ENCODE measurements at regions not wholly inside any gene's neighbourhood (a gene's known extent, or its start where the extent isn't known, plus 50 kb on each side); places are given as distances from the start of the nearest gene placed in this dataset.

GRCh38 chr4:31141095-31141831 is 421.1 kb downstream of the PCDH7 start:
- Histone ChIP-seq H3K4me2 (ENCODE audit: extremely low read depth, insufficient read depth, low read length) (no peak overlapping the region), H3K79me2 (ENCODE audit: control insufficient read depth, insufficient read depth, low read length) (no peaks in the 10 kb centered on the region), H3K9ac (ENCODE audit: insufficient read depth, low read length) (no peak overlapping the region), H3K4me1 (ENCODE audit: control insufficient read depth, extremely low read depth, insufficient read depth, low read length) (no peaks in the 10 kb centered on the region), H4K20me1 (ENCODE audit: control insufficient read depth, extremely low read depth, insufficient read depth, low read length) (no peaks in the 10 kb centered on the region), H3K36me3 (ENCODE audit: control insufficient read depth, insufficient read depth, low read length) (no peaks in the 10 kb centered on the region), H3K9me3 (ENCODE audit: control insufficient read depth, insufficient read depth, low read depth, low read length) (no peaks in the 10 kb centered on the region), H3K27ac (ENCODE audit: insufficient read depth, low read length) (no peak overlapping the region), H3K4me3 (replicated peaks in 1 of 4; ENCODE audit: control extremely low read depth in 1 of 4, insufficient read depth in 1 of 4, low read depth in 3 of 4, low read length in 4 of 4) (no peak overlapping the region), H2AFZ (ENCODE audit: low read length) (no peak overlapping the region), H3K27me3 (ENCODE audit: control insufficient read depth, insufficient read depth, low read length) (no peaks in the 10 kb centered on the region)
- TF ChIP-seq EZH2 (IDR thresholded peaks at IDR 0.05; ENCODE audit: low read length, missing control alignments) (no peak), CTCF (conservative IDR thresholded peaks at IDR 0.05 in 1 of 2, IDR thresholded peaks at IDR 0.05 in 1 of 2; ENCODE audit: low read depth in 1 of 2, low read length in 2 of 2) (no peak)
- peak in 1 of 2 donors; percentile 7 for DNase-seq (ENCODE audit: low read depth in 2 of 2)

- TF ChIP-seq CTCF (conservative IDR thresholded peaks at IDR 0.05 in 1 of 2, IDR thresholded peaks at IDR 0.05 in 1 of 2; ENCODE audit: low read depth in 1 of 2, low read length in 2 of 2) (no peak), EZH2 (IDR thresholded peaks at IDR 0.05; ENCODE audit: low read length, missing control alignments) (no peak)
- H3K9ac ChIP-seq (ENCODE audit: insufficient read depth, low read length), result no peak overlapping the region
- no peak overlapping the region for H3K27ac ChIP-seq (ENCODE audit: insufficient read depth, low read length)
- H3K36me3 ChIP-seq (ENCODE audit: control insufficient read depth, insufficient read depth, low read length), result no peaks in the 10 kb centered on the region
- no peak overlapping the region for H3K4me3 ChIP-seq (replicated peaks in 1 of 4; ENCODE audit: control extremely low read depth in 1 of 4, insufficient read depth in 1 of 4, low read depth in 3 of 4, low read length in 4 of 4)
- no peak overlapping the region for H2AFZ ChIP-seq (ENCODE audit: low read length)
- no peaks in the 10 kb centered on the region for H3K27me3 ChIP-seq (ENCODE audit: control insufficient read depth, insufficient read depth, low read length)
- H3K9me3 ChIP-seq (ENCODE audit: control insufficient read depth, insufficient read depth, low read depth, low read length), result no peaks in the 10 kb centered on the region
- H3K4me2 ChIP-seq (ENCODE audit: extremely low read depth, insufficient read depth, low read length), result no peak overlapping the region
- DNase-seq (ENCODE audit: low read depth in 2 of 2), result no peak
- H4K20me1 ChIP-seq (ENCODE audit: control insufficient read depth, extremely low read depth, insufficient read depth, low read length), result no peaks in the 10 kb centered on the region
- no peaks in the 10 kb centered on the region for H3K4me1 ChIP-seq (ENCODE audit: control insufficient read depth, extremely low read depth, insufficient read depth, low read length)
- no peaks in the 10 kb centered on the region for H3K79me2 ChIP-seq (ENCODE audit: control insufficient read depth, insufficient read depth, low read length)
Measured at GRCh38 chr4:31141832-31142142, 421.6 kb downstream of the PCDH7 start.

GRCh38 chr4:31146366-31146765 is 426.2 kb downstream of the PCDH7 start:
- Histone ChIP-seq H4K20me1 (ENCODE audit: control insufficient read depth, extremely low read depth, insufficient read depth, low read length) (no peaks in the 10 kb centered on the region), H3K9ac (ENCODE audit: insufficient read depth, low read length) (no peak overlapping the region), H3K4me2 (ENCODE audit: extremely low read depth, insufficient read depth, low read length) (no peak overlapping the region), H3K27ac (ENCODE audit: insufficient read depth, low read length) (no peak overlapping the region), H3K4me3 (replicated peaks in 1 of 4; ENCODE audit: control extremely low read depth in 1 of 4, insufficient read depth in 1 of 4, low read depth in 3 of 4, low read length in 4 of 4) (no peak overlapping the region), H3K9me3 (ENCODE audit: control insufficient read depth, insufficient read depth, low read depth, low read length) (no peaks in the 10 kb centered on the region), H2AFZ (ENCODE audit: low read length) (no peak overlapping the region), H3K36me3 (ENCODE audit: control insufficient read depth, insufficient read depth, low read length) (no peaks in the 10 kb centered on the region), H3K79me2 (ENCODE audit: control insufficient read depth, insufficient read depth, low read length) (no peaks in the 10 kb centered on the region), H3K27me3 (ENCODE audit: control insufficient read depth, insufficient read depth, low read length) (no peaks in the 10 kb centered on the region), H3K4me1 (ENCODE audit: control insufficient read depth, extremely low read depth, insufficient read depth, low read length) (no peaks in the 10 kb centered on the region)
- TF ChIP-seq CTCF (conservative IDR thresholded peaks at IDR 0.05 in 1 of 2, IDR thresholded peaks at IDR 0.05 in 1 of 2; ENCODE audit: low read depth in 1 of 2, low read length in 2 of 2), result no peak
- no peak for TF ChIP-seq EZH2 (IDR thresholded peaks at IDR 0.05; ENCODE audit: low read length, missing control alignments)
- DNase-seq (ENCODE audit: low read depth in 2 of 2), result peak in 1 of 2 donors; percentile 9

Measured in fibroblast of lung (primary cell).